WERI-Rb-1 (cell line): ENCODE measurements at regions not wholly inside any gene's neighbourhood (a gene's known extent, or its start where the extent isn't known, plus 50 kb on each side); places are given as distances from the start of the nearest gene placed in this dataset.
A peak's percentile ranks its signal among the peaks of the same experiment; 100 is the strongest.

Source experiments
- DNase-seq: peaks from one replicate; pipeline ENCODE4 v3.0.0-alpha.2; 2020
- H3K27ac ChIP-seq: fragments of 250-450 bp; sonication (Bioruptor Pico); 2 replicates; pipeline ENCODE4 v1.5.1; 2020; ENCODE audit warnings: mild to moderate bottlenecking, moderate library complexity
- H3K27me3 ChIP-seq: fragments of 250-450 bp; sonication (Bioruptor Pico); 2 replicates; pipeline ENCODE4 v1.5.1; 2021; ENCODE audit warnings: mild to moderate bottlenecking, low read depth, moderate library complexity; ENCODE audit not compliant: insufficient read depth, severe bottlenecking
- H3K36me3 ChIP-seq: fragments of 250-450 bp; sonication (Bioruptor Pico); 2 replicates; pipeline ENCODE4 v1.5.1; 2020; ENCODE audit warnings: mild to moderate bottlenecking, moderate library complexity
- H3K4me3 ChIP-seq: 2 replicates; pipeline ENCODE4 v1.5.1; 2011; ENCODE audit warnings: low read depth, mild to moderate bottlenecking, control low read depth, low read length
- H3K9me3 ChIP-seq: fragments of 250-450 bp; sonication (Bioruptor Pico); 2 replicates; pipeline ENCODE4 v1.5.1; 2021; ENCODE audit warnings: mild to moderate bottlenecking, moderate library complexity; ENCODE audit not compliant: severe bottlenecking
- CTCF ChIP-seq: IDR thresholded peaks from 2 replicates; pipeline ENCODE4 v1.5.1; 2011; ENCODE audit warnings: low read depth, mild to moderate bottlenecking, control low read depth, inconsistent platforms, low read length

GRCh38 chr16:72410492-72410891 lies 238.5 kb upstream of the PMFBP1 start:
- TF ChIP-seq CTCF = no peak
- Histone ChIP-seq H3K27me3 (no peaks in the 10 kb centered on the region), H3K9me3 (no peaks in the 10 kb centered on the region), H3K36me3 (no peaks in the 10 kb centered on the region), H3K27ac (no peak overlapping the region), H3K4me3 (no peak overlapping the region)
- DNase-seq = no peak

GRCh38 chr16:72409423-72409822 lies 237.5 kb upstream of the PMFBP1 start:
- no peak overlapping the region for H3K4me3 ChIP-seq
- H3K9me3 ChIP-seq = no peaks in the 10 kb centered on the region
- no peak for TF ChIP-seq CTCF
- H3K36me3 ChIP-seq = no peaks in the 10 kb centered on the region
- H3K27ac ChIP-seq = no peak overlapping the region
- DNase-seq = no peak
- H3K27me3 ChIP-seq = no peaks in the 10 kb centered on the region

- DNase-seq = no peak
- no peak overlapping the region for H3K27ac ChIP-seq
- no peaks in the 10 kb centered on the region for H3K36me3 ChIP-seq
- H3K4me3 ChIP-seq = no peak overlapping the region
- no peaks in the 10 kb centered on the region for H3K27me3 ChIP-seq
- no peaks in the 10 kb centered on the region for H3K9me3 ChIP-seq
- TF ChIP-seq CTCF = no peak
Measured at GRCh38 chr16:72406390-72406789, 234.4 kb upstream of the PMFBP1 start.

- Histone ChIP-seq H3K36me3 (no peaks in the 10 kb centered on the region), H3K27ac (no peak overlapping the region), H3K4me3 (no peak overlapping the region), H3K27me3 (no peaks in the 10 kb centered on the region), H3K9me3 (no peaks in the 10 kb centered on the region)
- no peak for DNase-seq
- no peak for TF ChIP-seq CTCF
Measured at GRCh38 chr16:72404299-72404698, 232.3 kb upstream of the PMFBP1 start.

- no peak overlapping the region for H3K27ac ChIP-seq
- TF ChIP-seq CTCF = no peak
- no peaks in the 10 kb centered on the region for H3K9me3 ChIP-seq
Measured at GRCh38 chr16:72401084-72401361, 229.1 kb upstream of the PMFBP1 start.

GRCh38 chr16:72400257-72401083 lies 228.5 kb upstream of the PMFBP1 start:
- Histone ChIP-seq H3K36me3 (no peaks in the 10 kb centered on the region), H3K9me3 (no peaks in the 10 kb centered on the region), H3K27me3 (no peaks in the 10 kb centered on the region), H3K27ac (no peak overlapping the region), H3K4me3 (no peak overlapping the region)
- TF ChIP-seq CTCF = peak; percentile 65
- peak; percentile 42 for DNase-seq

More at GRCh38 chr16:72401084-72401361, 229.1 kb upstream of the PMFBP1 start:
- Histone ChIP-seq H3K27me3 (no peaks in the 10 kb centered on the region), H3K4me3 (no peak overlapping the region), H3K36me3 (no peaks in the 10 kb centered on the region)
- DNase-seq = no peak
